WI38 (cell line): ENCODE measurements at regions not wholly inside any gene's neighbourhood (a gene's known extent, or its start where the extent isn't known, plus 50 kb on each side); places are given as distances from the start of the nearest gene placed in this dataset.

ENCODE experiments used
- H3K4me3 ChIP-seq: 2 replicates; pipeline ENCODE4 v1.5.1; 2011; ENCODE audit warnings: low read depth, mild to moderate bottlenecking, control low read depth, low read length
- TF ChIP-seq, protein P1 (sequence below): IDR thresholded peaks from 2 replicates; pipeline ENCODE4 v1.5.1; 2012; ENCODE audit warnings: low read depth, mild to moderate bottlenecking, control low read depth, low read length

GRCh38 chr12:98154850-98155249 is 360.5 kb upstream of the TMPO start:
- no peak overlapping the region for H3K4me3 ChIP-seq
- TF ChIP-seq, protein P1, sequence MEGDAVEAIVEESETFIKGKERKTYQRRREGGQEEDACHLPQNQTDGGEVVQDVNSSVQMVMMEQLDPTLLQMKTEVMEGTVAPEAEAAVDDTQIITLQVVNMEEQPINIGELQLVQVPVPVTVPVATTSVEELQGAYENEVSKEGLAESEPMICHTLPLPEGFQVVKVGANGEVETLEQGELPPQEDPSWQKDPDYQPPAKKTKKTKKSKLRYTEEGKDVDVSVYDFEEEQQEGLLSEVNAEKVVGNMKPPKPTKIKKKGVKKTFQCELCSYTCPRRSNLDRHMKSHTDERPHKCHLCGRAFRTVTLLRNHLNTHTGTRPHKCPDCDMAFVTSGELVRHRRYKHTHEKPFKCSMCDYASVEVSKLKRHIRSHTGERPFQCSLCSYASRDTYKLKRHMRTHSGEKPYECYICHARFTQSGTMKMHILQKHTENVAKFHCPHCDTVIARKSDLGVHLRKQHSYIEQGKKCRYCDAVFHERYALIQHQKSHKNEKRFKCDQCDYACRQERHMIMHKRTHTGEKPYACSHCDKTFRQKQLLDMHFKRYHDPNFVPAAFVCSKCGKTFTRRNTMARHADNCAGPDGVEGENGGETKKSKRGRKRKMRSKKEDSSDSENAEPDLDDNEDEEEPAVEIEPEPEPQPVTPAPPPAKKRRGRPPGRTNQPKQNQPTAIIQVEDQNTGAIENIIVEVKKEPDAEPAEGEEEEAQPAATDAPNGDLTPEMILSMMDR = no peak

DNA sequence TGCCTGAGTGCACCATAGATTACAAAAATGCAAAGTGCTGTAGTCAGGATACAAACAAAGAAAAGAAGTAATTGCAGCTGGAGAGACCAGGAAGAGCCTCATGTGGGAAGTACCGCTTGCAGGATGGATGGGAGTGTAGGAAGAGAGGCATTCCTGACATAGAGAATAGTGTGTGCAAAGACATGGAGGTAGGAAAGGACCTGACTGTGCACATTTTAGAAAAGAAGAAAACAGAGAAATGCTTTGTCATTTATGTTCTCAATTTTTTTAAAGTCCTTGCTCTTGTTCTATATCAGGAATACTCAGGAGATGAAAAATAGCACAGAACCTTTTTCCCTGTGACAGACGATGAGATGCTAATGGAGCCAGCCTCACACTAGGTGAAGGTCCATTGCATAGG is 358.7 kb upstream of the TMPO start:
- TF ChIP-seq, protein P1 = no peak
- H3K4me3 ChIP-seq = no peak overlapping the region

- TF ChIP-seq, protein P1 = no peak
- no peak overlapping the region for H3K4me3 ChIP-seq
These were observed 352.3 kb upstream of the TMPO start for GRCh38 chr12:98162906-98163678.

GRCh38 chr12:98172304-98172703 is 343.1 kb upstream of the TMPO start:
- TF ChIP-seq, protein P1 = no peak
- H3K4me3 ChIP-seq = no peak overlapping the region

DNA sequence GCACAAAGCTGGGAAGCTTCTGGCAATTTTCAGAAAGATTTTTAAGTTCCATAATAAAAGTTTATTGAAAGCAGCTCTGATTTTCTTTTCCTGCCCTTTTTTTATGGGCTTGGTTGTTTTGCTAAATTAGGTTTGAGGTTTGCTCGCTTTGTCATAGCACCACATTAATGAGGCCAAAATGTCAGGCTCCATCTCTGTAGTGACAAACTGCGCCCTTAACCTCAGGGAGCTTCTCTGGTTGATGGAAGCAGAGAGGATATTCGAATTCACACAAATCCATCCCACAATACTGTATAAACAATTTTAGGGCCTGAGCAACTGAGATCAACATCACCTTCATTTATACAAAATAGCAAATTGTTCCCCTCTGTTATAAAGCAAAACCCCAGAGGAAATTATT is 342.6 kb upstream of the TMPO start:
- no peak overlapping the region for H3K4me3 ChIP-seq
- TF ChIP-seq, protein P1 = no peak

GRCh38 chr12:98173773-98174427 is 341.5 kb upstream of the TMPO start:
- TF ChIP-seq, protein P1 = no peak
- H3K4me3 ChIP-seq = no peak overlapping the region

DNA sequence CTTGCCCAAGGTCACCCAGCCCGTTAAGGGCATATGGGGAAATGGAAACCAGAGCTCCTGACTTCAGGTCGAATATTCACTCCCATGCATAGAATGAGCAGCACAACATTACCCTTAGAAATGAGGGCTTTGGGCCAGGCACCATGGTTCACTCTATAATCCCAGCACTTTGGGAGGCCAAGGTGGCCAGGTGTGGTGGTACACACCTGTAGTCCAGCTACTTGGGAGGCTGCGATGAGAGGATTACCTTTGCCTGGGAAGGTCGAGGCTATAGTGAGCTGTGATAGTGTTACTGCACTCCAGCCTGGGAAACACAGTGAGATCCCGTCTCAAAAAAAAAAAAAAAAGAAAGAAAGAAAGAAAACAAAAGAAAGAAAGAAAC is 341.0 kb upstream of the TMPO start:
- TF ChIP-seq, protein P1 = no peak

More for the DNA sequence above, 341.0 kb upstream of the TMPO start:
- H3K4me3 ChIP-seq = no peak overlapping the region
